CD4-positive, CD25-positive, alpha-beta regulatory T cell (primary cell): ENCODE measurements at regions not wholly inside any gene's neighbourhood (a gene's known extent, or its start where the extent isn't known, plus 50 kb on each side); places are given as distances from the start of the nearest gene placed in this dataset.

ENCODE experiments used
- ATAC-seq, 2 donors: fragments of 150-1000 bp; cut with Tn5 transposase; one replicate each; pipeline ENCODE4 v1.10.0; 2021; ENCODE audit warnings: low read depth in 2 of 2, moderate number of reproducible peaks in 2 of 2, moderate library complexity in 1 of 2
- DNase-seq, 3 donors: peaks; one replicate each; pipeline versions ENCODE4 v3.0.0 to v3.0.0-alpha.2; 2012 to 2022; ENCODE audit warnings: mixed read lengths in 1 of 3
- H3K27ac ChIP-seq: one replicate; pipeline ENCODE4 v1.7.0; 2013; ENCODE audit warnings: mild to moderate bottlenecking, low read length; ENCODE audit not compliant: insufficient read depth, poor library complexity, severe bottlenecking
- H3K27me3 ChIP-seq: one replicate; pipeline ENCODE4 v1.7.0; 2013; ENCODE audit warnings: low read length; ENCODE audit not compliant: control insufficient read depth, insufficient read depth
- H3K36me3 ChIP-seq: one replicate; pipeline ENCODE4 v1.7.0; 2013; ENCODE audit warnings: mild to moderate bottlenecking, low read length, moderate library complexity; ENCODE audit not compliant: control insufficient read depth, insufficient read depth
- H3K4me1 ChIP-seq: 2 replicates; pipeline ENCODE4 v1.7.0; 2013; ENCODE audit warnings: mild to moderate bottlenecking, low read length; ENCODE audit not compliant: insufficient read depth, control insufficient read depth, poor library complexity, severe bottlenecking
- H3K4me3 ChIP-seq: one replicate; pipeline ENCODE4 v1.7.0; 2013; ENCODE audit warnings: low read depth, mild to moderate bottlenecking, low read length, moderate library complexity
- H3K9me3 ChIP-seq, 2 experiments: 1 replicate in 1 of 2; 2 replicates in 1 of 2; pipeline ENCODE4 v1.7.0; 2013; ENCODE audit warnings: low read length in 2 of 2, mild to moderate bottlenecking in 1 of 2, moderate library complexity in 1 of 2; ENCODE audit not compliant: control insufficient read depth in 2 of 2
- H3K27ac Mint-ChIP-seq, 3 donors: one replicate each; pipeline ENCODE4 v1.8.0; 2020 to 2022; ENCODE audit warnings: mild to moderate bottlenecking in 3 of 3, mixed read lengths in 3 of 3, moderate library complexity in 2 of 3
- H3K27me3 Mint-ChIP-seq: one replicate; pipeline ENCODE4 v1.8.0; 2022; ENCODE audit warnings: mild to moderate bottlenecking, mixed read lengths
- H3K36me3 Mint-ChIP-seq: one replicate; pipeline ENCODE4 v1.8.0; 2020; ENCODE audit warnings: mixed read lengths
- H3K4me1 Mint-ChIP-seq, 4 donors: one replicate each; pipeline ENCODE4 v1.8.0; 2020 to 2022; ENCODE audit warnings: mixed read lengths in 4 of 4, mild to moderate bottlenecking in 1 of 4
- H3K4me3 Mint-ChIP-seq, 4 donors: one replicate each; pipeline ENCODE4 v1.8.0; 2020 to 2022; ENCODE audit warnings: mild to moderate bottlenecking in 4 of 4, mixed read lengths in 4 of 4, moderate library complexity in 3 of 4
- H3K9me3 Mint-ChIP-seq, 7 donors: one replicate each; pipeline ENCODE4 v1.8.0; 2020 to 2022; ENCODE audit warnings: mixed read lengths in 7 of 7, mild to moderate bottlenecking in 3 of 7, moderate library complexity in 2 of 7

DNA sequence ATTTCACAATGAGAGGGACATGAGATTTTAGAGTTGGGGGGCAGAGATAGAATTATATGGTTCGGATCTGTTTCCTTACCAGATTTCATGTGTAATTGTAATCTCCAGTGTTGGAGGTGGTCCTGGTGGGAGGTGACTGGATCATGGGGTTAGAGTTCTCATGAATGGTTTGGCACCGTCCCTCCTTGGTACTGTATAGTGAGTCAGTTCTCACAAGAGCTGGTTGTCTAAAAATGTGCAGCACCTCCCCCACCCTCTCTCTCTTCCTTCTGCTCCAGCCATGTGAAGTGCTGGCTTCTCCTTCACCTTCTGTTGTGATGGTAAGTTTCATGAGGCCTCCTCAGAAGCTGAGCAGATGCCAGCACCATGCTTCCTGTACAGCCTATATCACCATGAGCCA lies 138.1 kb downstream of the SCG2 start:
- Histone ChIP-seq H3K27me3 (no peaks in the 10 kb centered on the region), H3K27ac (no peak overlapping the region), H3K4me1 (no peaks in the 10 kb centered on the region), H3K4me3 (no peak overlapping the region), H3K36me3 (no peaks in the 10 kb centered on the region), H3K9me3 (no peaks in the 10 kb centered on the region)
- Mint-ChIP-seq H3K9me3 (peaks cover 0 to 5% (median 2%) of the 10 kb centered on the region in 7 donors), H3K4me1 (peaks cover 0 to 4% (median 0%) of the 10 kb centered on the region in 4 donors), H3K4me3 (no peak overlapping the region), H3K36me3 (no peaks in the 10 kb centered on the region), H3K27ac (no peak overlapping the region), H3K27me3 (no peaks in the 10 kb centered on the region)
- ATAC-seq (no peak), DNase-seq (no peak)

DNA sequence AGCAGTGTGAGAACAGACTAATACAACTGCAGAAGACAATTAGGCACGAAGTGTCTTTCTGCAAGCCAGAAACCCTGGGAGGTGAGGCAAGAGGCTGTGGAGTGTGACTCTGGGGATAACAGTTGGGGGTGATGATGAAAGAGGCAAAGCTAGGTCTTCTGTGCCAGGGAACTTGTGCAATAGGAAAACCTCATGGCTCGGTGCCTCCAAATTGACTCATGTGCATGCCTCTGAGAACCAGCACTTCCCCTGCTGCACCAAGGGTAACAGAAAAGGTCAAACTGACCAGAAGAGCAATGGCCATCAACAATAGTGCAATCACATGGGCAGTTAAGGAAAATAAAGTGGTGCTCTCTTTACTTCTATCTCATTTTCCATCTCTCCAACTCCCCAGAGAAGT lies 136.4 kb downstream of the SCG2 start:
- no peaks in the 10 kb centered on the region for H3K36me3 Mint-ChIP-seq
- no peaks in the 10 kb centered on the region for H3K4me1 ChIP-seq
- no peaks in the 10 kb centered on the region for H3K27me3 Mint-ChIP-seq
- no peaks in the 10 kb centered on the region for H3K36me3 ChIP-seq
- no peaks in the 10 kb centered on the region for H3K4me1 Mint-ChIP-seq
- H3K4me3 Mint-ChIP-seq: no peak overlapping the region
- no peak for DNase-seq
- peaks cover 0 to 6% (median 5%) of the 10 kb centered on the region in 7 donors for H3K9me3 Mint-ChIP-seq
- H3K4me3 ChIP-seq: no peak overlapping the region
- no peak overlapping the region for H3K27ac Mint-ChIP-seq
- H3K27ac ChIP-seq: no peak overlapping the region
- ATAC-seq: no peak
- H3K9me3 ChIP-seq: no peaks in the 10 kb centered on the region
- H3K27me3 ChIP-seq: no peaks in the 10 kb centered on the region

DNA sequence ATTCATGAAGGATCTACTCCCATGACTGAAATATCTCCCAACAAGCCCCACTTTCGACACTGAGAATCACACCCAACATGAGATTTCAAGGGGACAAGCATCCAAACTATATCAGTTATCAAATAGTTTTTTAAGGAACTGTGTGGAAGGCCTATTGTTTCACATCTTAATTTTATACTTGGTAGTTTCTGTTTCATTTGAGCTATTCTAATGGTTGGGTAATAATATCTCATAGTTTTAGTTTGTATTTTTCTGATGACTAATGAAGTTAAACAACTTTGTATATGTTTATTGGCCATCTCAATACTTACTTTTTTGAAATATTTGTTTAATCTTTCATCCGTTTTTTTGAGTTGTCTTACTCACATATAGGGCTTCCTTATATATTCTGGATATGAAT lies 135.0 kb downstream of the SCG2 start:
- Mint-ChIP-seq H3K4me1 (no peaks in the 10 kb centered on the region), H3K4me3 (no peak overlapping the region), H3K36me3 (no peaks in the 10 kb centered on the region), H3K27me3 (no peaks in the 10 kb centered on the region), H3K9me3 (peaks cover 0 to 6% (median 5%) of the 10 kb centered on the region in 7 donors), H3K27ac (no peak overlapping the region)
- H3K27me3 ChIP-seq: no peaks in the 10 kb centered on the region
- no peak for ATAC-seq
- no peak for DNase-seq
- H3K36me3 ChIP-seq: no peaks in the 10 kb centered on the region
- no peaks in the 10 kb centered on the region for H3K9me3 ChIP-seq
- no peak overlapping the region for H3K4me3 ChIP-seq
- no peaks in the 10 kb centered on the region for H3K4me1 ChIP-seq
- H3K27ac ChIP-seq: no peak overlapping the region

DNA sequence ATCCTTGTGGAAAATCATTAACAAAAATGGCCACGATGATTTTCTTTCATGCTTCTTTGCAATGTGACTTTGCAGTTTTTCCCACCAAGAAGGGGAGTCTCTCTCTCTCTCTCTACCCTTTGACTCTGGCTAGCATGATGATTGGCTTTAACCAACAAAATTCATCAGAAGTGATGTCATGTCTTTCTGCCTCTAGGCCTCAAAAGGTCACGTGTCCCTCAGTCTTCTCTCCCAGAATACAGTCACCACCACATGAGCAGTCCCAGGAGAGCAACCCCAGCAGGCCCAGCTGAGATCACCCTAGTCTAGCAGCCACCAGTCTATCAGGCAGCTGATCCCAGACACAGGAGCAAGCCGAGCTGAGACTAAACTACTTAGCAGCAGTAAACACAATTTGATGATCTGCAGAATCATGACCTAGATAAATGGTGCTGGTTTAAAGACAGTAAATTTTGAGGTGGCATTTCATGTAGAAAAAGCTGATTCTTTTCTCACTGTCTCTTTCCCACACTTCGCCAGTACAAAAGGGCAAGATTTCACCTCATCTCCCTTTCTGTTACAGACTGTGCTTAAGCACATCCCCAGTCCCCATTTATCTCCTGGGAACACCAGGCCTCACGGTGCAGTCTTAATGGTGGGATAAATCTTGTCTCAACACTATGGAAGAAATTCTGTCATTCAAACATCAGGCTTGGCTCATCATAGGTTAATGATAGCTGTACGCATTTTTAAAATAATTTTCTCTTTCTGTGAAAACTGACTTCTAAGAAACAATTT lies 132.7 kb downstream of the SCG2 start:
- H3K9me3 Mint-ChIP-seq: peaks cover 0 to 10% (median under 1%) of the 10 kb centered on the region in 7 donors

DNA sequence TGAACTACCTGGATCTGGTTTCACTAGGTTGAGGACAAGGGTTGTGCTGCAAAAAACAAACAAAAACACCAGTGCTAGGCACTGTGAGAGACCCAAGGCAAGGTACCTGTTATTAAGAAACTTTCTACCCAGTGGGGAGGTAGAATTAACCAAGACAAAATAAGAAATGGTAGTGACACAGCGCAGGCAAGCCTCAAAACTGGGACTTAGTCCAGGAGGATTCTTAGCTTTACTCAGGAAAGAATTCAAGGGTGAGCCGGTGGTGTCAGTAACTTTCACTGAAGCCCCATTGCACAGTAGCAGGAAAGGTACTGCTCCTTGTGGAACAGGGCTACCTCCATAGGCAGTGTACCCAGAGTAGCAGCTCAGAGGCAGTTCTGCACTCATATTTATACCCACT lies 131.6 kb downstream of the SCG2 start:
- H3K9me3 Mint-ChIP-seq: peaks cover 0 to 10% (median 0%) of the 10 kb centered on the region in 7 donors
- no peak overlapping the region for H3K27ac Mint-ChIP-seq
- no peaks in the 10 kb centered on the region for H3K27me3 Mint-ChIP-seq
- no peaks in the 10 kb centered on the region for H3K36me3 Mint-ChIP-seq
- no peak overlapping the region for H3K4me3 Mint-ChIP-seq
- no peak for ATAC-seq
- Histone ChIP-seq H3K4me1 (no peaks in the 10 kb centered on the region), H3K27me3 (no peaks in the 10 kb centered on the region), H3K4me3 (no peak overlapping the region), H3K36me3 (no peaks in the 10 kb centered on the region), H3K27ac (no peak overlapping the region), H3K9me3 (no peaks in the 10 kb centered on the region)
- DNase-seq: no peak
- H3K4me1 Mint-ChIP-seq: no peaks in the 10 kb centered on the region

More for the DNA sequence above, 132.7 kb downstream of the SCG2 start:
- no peak overlapping the region for H3K27ac Mint-ChIP-seq
- H3K27me3 Mint-ChIP-seq: no peaks in the 10 kb centered on the region
- H3K4me1 Mint-ChIP-seq: no peaks in the 10 kb centered on the region
- ATAC-seq (no peak), DNase-seq (no peak)
- no peaks in the 10 kb centered on the region for H3K36me3 Mint-ChIP-seq
- Histone ChIP-seq H3K9me3 (no peaks in the 10 kb centered on the region), H3K27ac (no peak overlapping the region), H3K4me3 (no peak overlapping the region), H3K36me3 (no peaks in the 10 kb centered on the region), H3K4me1 (no peaks in the 10 kb centered on the region), H3K27me3 (no peaks in the 10 kb centered on the region)
- H3K4me3 Mint-ChIP-seq: no peak overlapping the region

DNA sequence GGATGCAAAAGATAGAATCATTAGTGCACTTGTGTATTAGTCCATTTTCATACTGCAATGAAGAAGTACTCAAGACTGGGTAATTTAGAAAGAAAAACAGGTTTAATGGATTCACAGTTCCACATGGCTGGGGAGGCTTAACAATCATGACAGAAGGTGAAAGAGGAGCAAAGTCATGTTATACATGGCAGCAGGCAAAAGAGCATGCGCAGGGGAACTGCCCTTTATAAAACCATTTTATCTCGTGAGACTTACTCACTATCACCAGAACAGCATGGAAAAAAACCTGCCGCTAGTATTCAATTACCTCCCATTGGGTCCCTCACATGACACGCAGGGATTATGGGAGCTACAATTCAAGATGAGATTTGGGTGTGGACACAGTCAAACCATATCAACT lies 129.4 kb downstream of the SCG2 start:
- Histone ChIP-seq H3K9me3 (no peaks in the 10 kb centered on the region), H3K27me3 (no peaks in the 10 kb centered on the region), H3K36me3 (no peaks in the 10 kb centered on the region), H3K4me1 (no peaks in the 10 kb centered on the region), H3K4me3 (no peak overlapping the region), H3K27ac (no peak overlapping the region)
- no peaks in the 10 kb centered on the region for H3K4me1 Mint-ChIP-seq
- peaks cover 0 to 10% (median 1%) of the 10 kb centered on the region in 7 donors for H3K9me3 Mint-ChIP-seq
- DNase-seq (no peak), ATAC-seq (no peak)
- H3K27me3 Mint-ChIP-seq: no peaks in the 10 kb centered on the region
- no peak overlapping the region for H3K4me3 Mint-ChIP-seq
- no peaks in the 10 kb centered on the region for H3K36me3 Mint-ChIP-seq
- peak overlapping the region in 1 of 3 donors; percentile 87 for H3K27ac Mint-ChIP-seq

DNA sequence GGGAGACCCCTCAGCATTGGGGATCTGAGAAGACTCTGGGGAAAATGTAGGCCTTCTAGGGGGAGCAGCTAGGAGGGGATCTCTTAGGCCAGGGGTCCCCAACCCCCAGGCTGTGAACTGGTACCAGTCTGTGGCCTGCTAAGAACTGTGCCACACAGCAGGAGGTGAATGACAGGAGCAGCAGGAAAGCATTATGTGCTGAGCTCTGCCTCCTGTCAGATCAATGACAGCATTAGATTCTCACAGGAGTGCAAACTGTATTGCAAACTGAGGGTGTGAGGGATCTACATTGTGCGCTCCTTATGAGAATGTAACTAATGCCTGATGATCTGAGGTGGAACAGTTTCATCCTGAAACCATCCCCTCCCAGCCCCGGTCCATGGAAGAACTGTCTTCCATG lies 127.3 kb downstream of the SCG2 start:
- Mint-ChIP-seq H3K4me1 (no peaks in the 10 kb centered on the region), H3K36me3 (no peaks in the 10 kb centered on the region), H3K9me3 (peaks cover 0 to 4% (median 2%) of the 10 kb centered on the region in 7 donors), H3K27ac (no peak overlapping the region), H3K4me3 (no peak overlapping the region), H3K27me3 (peaks cover 9% of the 10 kb centered on the region)
- ATAC-seq (no peak), DNase-seq (no peak)
- Histone ChIP-seq H3K4me3 (no peak overlapping the region), H3K4me1 (no peaks in the 10 kb centered on the region), H3K36me3 (no peaks in the 10 kb centered on the region), H3K27me3 (no peaks in the 10 kb centered on the region), H3K9me3 (no peaks in the 10 kb centered on the region), H3K27ac (no peak overlapping the region)

DNA sequence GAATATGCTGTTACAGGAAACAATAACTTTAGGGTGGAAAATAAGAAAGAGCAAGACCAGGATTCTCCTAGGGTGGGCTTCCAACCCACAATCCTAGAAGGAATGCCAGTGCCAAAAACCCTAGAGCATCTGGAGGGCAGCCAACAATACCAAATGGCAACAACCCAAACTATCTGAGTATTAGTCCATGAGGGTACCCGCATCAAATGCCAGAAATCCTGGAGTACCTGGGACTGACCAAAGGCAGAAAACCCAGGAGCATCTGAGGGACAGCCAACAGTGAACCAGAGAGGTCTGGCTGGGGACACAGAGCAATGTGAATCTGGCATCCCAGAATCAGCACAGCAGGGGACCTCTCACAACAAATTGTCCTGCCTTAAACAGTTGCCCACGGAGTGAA lies 126.3 kb downstream of the SCG2 start:
- Mint-ChIP-seq H3K9me3 (peaks cover 0 to 6% (median 3%) of the 10 kb centered on the region in 7 donors), H3K4me1 (no peaks in the 10 kb centered on the region), H3K27me3 (peaks cover 9% of the 10 kb centered on the region), H3K36me3 (no peaks in the 10 kb centered on the region), H3K4me3 (no peak overlapping the region), H3K27ac (no peak overlapping the region)
- no peaks in the 10 kb centered on the region for H3K9me3 ChIP-seq
- no peaks in the 10 kb centered on the region for H3K27me3 ChIP-seq
- no peaks in the 10 kb centered on the region for H3K4me1 ChIP-seq
- H3K27ac ChIP-seq: no peak overlapping the region
- no peak for DNase-seq
- no peak for ATAC-seq
- H3K36me3 ChIP-seq: no peaks in the 10 kb centered on the region
- H3K4me3 ChIP-seq: no peak overlapping the region
